ENCODE measurements at regions not wholly inside any gene's neighbourhood (a gene's known extent, or its start where the extent isn't known, plus 50 kb on each side); places are given as distances from the start of the nearest gene placed in this dataset.
"Not testable (repeated sequence)": the region's sequence is repeated elsewhere in the genome, so short reads cannot be mapped to it uniquely, and the experiment has no call there.

- peaks cover 6% of the 10 kb centered on the region for H3K4me1 Mint-ChIP-seq (ENCODE audit: insufficient read depth, unreplicated experiment)
- CTCF ChIA-PET: no interaction called here
- H3K9me3 Mint-ChIP-seq (ENCODE audit: unreplicated experiment): no peaks in the 10 kb centered on the region
- no peak overlapping the region for H3K27ac Mint-ChIP-seq (ENCODE audit: low read depth, unreplicated experiment)
- no peak overlapping the region for H3K4me3 Mint-ChIP-seq (ENCODE audit: unreplicated experiment)
- intact Hi-C loops (cut with micrococcal nuclease): no loop called here
- BruUV-seq (replicated peaks): no TSS peak
- TF ChIP-seq CTCF (IDR thresholded peaks at IDR 0.05; ENCODE audit: unreplicated experiment): no peak
- DNase-seq (ENCODE audit: unreplicated experiment): no peak
- POLR2A ChIA-PET: no interaction called here
- H3K36me3 Mint-ChIP-seq (ENCODE audit: insufficient read depth, unreplicated experiment): no peaks in the 10 kb centered on the region
- no peaks in the 10 kb centered on the region for H3K27me3 Mint-ChIP-seq (ENCODE audit: insufficient read depth, unreplicated experiment)
Measured at GRCh38 chr3:147701195-147701594, 292.0 kb downstream of the ZIC1 start.

GRCh38 chr3:147702509-147702908 lies 293.3 kb downstream of the ZIC1 start:
- DNase-seq (ENCODE audit: unreplicated experiment): no peak
- ChIA-PET POLR2A (interaction anchor here (0.7 kb wide), 1 partner anchor 330 kb away, joined by 3 read pairs; no protein-coding TSS in a partner anchor), CTCF (no interaction called here)
- peaks cover 6% of the 10 kb centered on the region for H3K4me1 Mint-ChIP-seq (ENCODE audit: insufficient read depth, unreplicated experiment)
- no peak overlapping the region for H3K27ac Mint-ChIP-seq (ENCODE audit: low read depth, unreplicated experiment)
- TF ChIP-seq CTCF (IDR thresholded peaks at IDR 0.05; ENCODE audit: unreplicated experiment): no peak
- BruUV-seq (replicated peaks): no TSS peak
- H3K36me3 Mint-ChIP-seq (ENCODE audit: insufficient read depth, unreplicated experiment): no peaks in the 10 kb centered on the region
- no peaks in the 10 kb centered on the region for H3K9me3 Mint-ChIP-seq (ENCODE audit: unreplicated experiment)
- intact Hi-C loops (cut with micrococcal nuclease): no loop called here
- H3K27me3 Mint-ChIP-seq (ENCODE audit: insufficient read depth, unreplicated experiment): no peaks in the 10 kb centered on the region
- no peak overlapping the region for H3K4me3 Mint-ChIP-seq (ENCODE audit: unreplicated experiment)

GRCh38 chr3:147705651-147706051 lies 296.5 kb downstream of the ZIC1 start:
- no peak overlapping the region for H3K4me3 Mint-ChIP-seq (ENCODE audit: unreplicated experiment)
- H3K27ac Mint-ChIP-seq (ENCODE audit: low read depth, unreplicated experiment): no peak overlapping the region
- no peaks in the 10 kb centered on the region for H3K27me3 Mint-ChIP-seq (ENCODE audit: insufficient read depth, unreplicated experiment)
- no peaks in the 10 kb centered on the region for H3K36me3 Mint-ChIP-seq (ENCODE audit: insufficient read depth, unreplicated experiment)
- no peak for TF ChIP-seq CTCF (IDR thresholded peaks at IDR 0.05; ENCODE audit: unreplicated experiment)
- no peaks in the 10 kb centered on the region for H3K4me1 Mint-ChIP-seq (ENCODE audit: insufficient read depth, unreplicated experiment)
- H3K9me3 Mint-ChIP-seq (ENCODE audit: unreplicated experiment): no peaks in the 10 kb centered on the region
- intact Hi-C loops (cut with micrococcal nuclease): no loop called here
- no TSS peak for BruUV-seq (replicated peaks)
- no peak for DNase-seq (ENCODE audit: unreplicated experiment)
- ChIA-PET CTCF (no interaction called here), POLR2A (no interaction called here)

GRCh38 chr3:147710753-147711152 lies 301.6 kb downstream of the ZIC1 start:
- BruUV-seq (replicated peaks); H3K4me3 Mint-ChIP-seq (ENCODE audit: unreplicated experiment); H3K9me3 Mint-ChIP-seq (ENCODE audit: unreplicated experiment); H3K4me1 Mint-ChIP-seq (ENCODE audit: insufficient read depth, unreplicated experiment); intact Hi-C loops (cut with micrococcal nuclease); H3K27me3 Mint-ChIP-seq (ENCODE audit: insufficient read depth, unreplicated experiment); POLR2A ChIA-PET; H3K36me3 Mint-ChIP-seq (ENCODE audit: insufficient read depth, unreplicated experiment); DNase-seq (ENCODE audit: unreplicated experiment); H3K27ac Mint-ChIP-seq (ENCODE audit: low read depth, unreplicated experiment): not testable (repeated sequence)
- CTCF ChIA-PET: interaction anchor here (0.7 kb wide), 1 partner anchor 11 kb away, joined by 3 read pairs; no protein-coding TSS in a partner anchor

- DNase-seq (ENCODE audit: unreplicated experiment): no peak
- CTCF ChIA-PET: interaction anchor here (0.7 kb wide), 1 partner anchor 836 kb away, joined by 4 read pairs; no protein-coding TSS in a partner anchor
- no TSS peak for BruUV-seq (replicated peaks)
- no peak overlapping the region for H3K27ac Mint-ChIP-seq (ENCODE audit: low read depth, unreplicated experiment)
- POLR2A ChIA-PET: no interaction called here
- no peak overlapping the region for H3K4me3 Mint-ChIP-seq (ENCODE audit: unreplicated experiment)
- intact Hi-C loops (cut with micrococcal nuclease): no loop called here
- no peak for TF ChIP-seq CTCF (IDR thresholded peaks at IDR 0.05; ENCODE audit: unreplicated experiment)
- no peaks in the 10 kb centered on the region for H3K4me1 Mint-ChIP-seq (ENCODE audit: insufficient read depth, unreplicated experiment)
- H3K9me3 Mint-ChIP-seq (ENCODE audit: unreplicated experiment): no peaks in the 10 kb centered on the region
- H3K36me3 Mint-ChIP-seq (ENCODE audit: insufficient read depth, unreplicated experiment): no peaks in the 10 kb centered on the region
- no peaks in the 10 kb centered on the region for H3K27me3 Mint-ChIP-seq (ENCODE audit: insufficient read depth, unreplicated experiment)
Measured at GRCh38 chr3:147712357-147712756, 303.2 kb downstream of the ZIC1 start.

GRCh38 chr3:147712758-147713157 lies 303.6 kb downstream of the ZIC1 start:
- H3K4me3 Mint-ChIP-seq (ENCODE audit: unreplicated experiment); intact Hi-C loops (cut with micrococcal nuclease); H3K9me3 Mint-ChIP-seq (ENCODE audit: unreplicated experiment); BruUV-seq (replicated peaks); POLR2A ChIA-PET; DNase-seq (ENCODE audit: unreplicated experiment); H3K27ac Mint-ChIP-seq (ENCODE audit: low read depth, unreplicated experiment); H3K27me3 Mint-ChIP-seq (ENCODE audit: insufficient read depth, unreplicated experiment); H3K4me1 Mint-ChIP-seq (ENCODE audit: insufficient read depth, unreplicated experiment); H3K36me3 Mint-ChIP-seq (ENCODE audit: insufficient read depth, unreplicated experiment): not testable (repeated sequence)
- CTCF ChIA-PET: interaction anchor here (0.7 kb wide), 1 partner anchor 835 kb away, joined by 4 read pairs; no protein-coding TSS in a partner anchor
